H1 (cell line): ENCODE measurements at regions not wholly inside any gene's neighbourhood (a gene's known extent, or its start where the extent isn't known, plus 50 kb on each side); places are given as distances from the start of the nearest gene placed in this dataset.

Experiments
- ASH2L ChIP-seq: fragments of 200-600, 300-600 bp; sonication (generic); IDR thresholded peaks from one replicate; pipeline ENCODE4 v1.7.1; 2017; ENCODE audit warnings: low read length
- ATF3 ChIP-seq: IDR thresholded peaks from 2 replicates; pipeline ENCODE4 v1.6.1; 2011; ENCODE audit warnings: low read depth, mild to moderate bottlenecking, low read length; ENCODE audit not compliant: insufficient read depth
- BCL11A ChIP-seq, 2 experiments: IDR thresholded peaks; one replicate each; pipeline ENCODE4 v1.6.1; 2011; ENCODE audit warnings: low read depth in 2 of 2, low read length in 2 of 2, mild to moderate bottlenecking in 2 of 2
- GABPA ChIP-seq: IDR thresholded peaks from 2 replicates; pipeline ENCODE4 v1.6.1; 2011; ENCODE audit warnings: mild to moderate bottlenecking, low read length, moderate library complexity, borderline replicate concordance; ENCODE audit not compliant: insufficient read depth
- SIRT6 ChIP-seq: IDR thresholded peaks from one replicate; pipeline ENCODE4 v1.7.1; 2012; ENCODE audit warnings: low read length, inconsistent platforms
- SP2 ChIP-seq: IDR thresholded peaks from 2 replicates; pipeline ENCODE4 v1.6.1; 2012; ENCODE audit warnings: mild to moderate bottlenecking, low read length, inconsistent platforms
- TEAD4 ChIP-seq: IDR thresholded peaks from 2 replicates; pipeline ENCODE4 v1.6.1; 2012; ENCODE audit warnings: low read depth, low read length, inconsistent platforms, mixed read lengths

- no peak for TF ChIP-seq ATF3
- no peak for TF ChIP-seq ASH2L
- no peak for TF ChIP-seq SP2
- TF ChIP-seq BCL11A (IDR thresholded peaks at IDR 0.05; ENCODE audit: low read depth in 2 of 2, low read length in 2 of 2): no peak
- TF ChIP-seq SIRT6: no peak
- no peak for TF ChIP-seq GABPA
- no peak for TF ChIP-seq TEAD4
Measured at GRCh38 chr18:10064267-10064666, 150.5 kb downstream of the VAPA start (continued).
